Stomach (tissue), 8 donors: ENCODE measurements at regions not wholly inside any gene's neighbourhood (a gene's known extent, or its start where the extent isn't known, plus 50 kb on each side); places are given as distances from the start of the nearest gene placed in this dataset.

ENCODE experiments used
- DNase-seq, 2 donors: peaks; one replicate each; pipeline versions ENCODE4 v3.0.0 to v3.0.0-alpha.2; 2013 to 2019
- H3K27ac ChIP-seq, 5 donors: fragments of 200-600 bp in 4 of 5; sonication (generic) in 4 of 5; one replicate each; pipeline ENCODE4 v1.5.1; 2013 to 2019; ENCODE audit warnings: mild to moderate bottlenecking in 1 of 5, moderate library complexity in 1 of 5
- H3K27me3 ChIP-seq, 3 donors: fragments of 200-600 bp; sonication (generic); one replicate each; pipeline ENCODE4 v1.5.1; 2017 to 2019; ENCODE audit warnings: mixed run types in 1 of 3
- H3K36me3 ChIP-seq, 4 donors: fragments of 200-600 bp; sonication (generic); 1 replicate in 3 of 4; 2 replicates in 1 of 4; pipeline ENCODE4 v1.5.1; 2016 to 2019
- H3K4me1 ChIP-seq, 4 donors: fragments of 200-600 bp; sonication (generic); one replicate each; pipeline ENCODE4 v1.5.1; 2016 to 2019
- H3K4me3 ChIP-seq, 4 donors: fragments of 200-600 bp; sonication (generic) in 3 of 4; one replicate each; pipeline ENCODE4 v1.5.1; 2016 to 2019; ENCODE audit warnings: mild to moderate bottlenecking in 1 of 4
- H3K9me3 ChIP-seq, 4 donors: fragments of 200-600 bp; sonication (generic); one replicate each; pipeline ENCODE4 v1.5.1; 2016 to 2019
- EP300 ChIP-seq: sonication (generic); formaldehyde crosslinking; IDR thresholded peaks from one replicate; pipeline ENCODE4 v1.6.1; 2017; ENCODE audit warnings: antibody characterized with exemption
- POLR2A ChIP-seq, 4 donors: fragments of 450-650 bp; IDR thresholded peaks; one replicate each; pipeline ENCODE4 v1.6.1; 2016; ENCODE audit warnings: antibody characterized with exemption in 4 of 4, control low read depth in 2 of 4, mild to moderate bottlenecking in 1 of 4, moderate library complexity in 1 of 4
- POLR2AphosphoS5 ChIP-seq, 3 donors: sonication (generic); formaldehyde crosslinking; IDR thresholded peaks; one replicate each; pipeline ENCODE4 v1.6.1; 2016; ENCODE audit warnings: antibody characterized with exemption in 3 of 3
- WGBS, 5 donors: extraction: QIAGEN DNeasy Blood & Tissue Kit in 3 of 5; methylation state at CpG; one replicate each; pipeline versions ENCODE4 v1.1.5 to v1.1.7; 2013 to 2018; 5-methylcytosine and 5-hydroxymethylcytosine counted together
- intact Hi-C: fragments of 100-400 bp; cut with DNase I; formaldehyde crosslinking; loops from one replicate; pipeline ENCODE4 v1.15.1; 2023; ENCODE audit warnings: low total_unique reads
- TF ChIP-seq, protein P1 (sequence below), 7 experiments: fragments of 450-650 bp in 4 of 7; fragments of 200-600 bp in 3 of 7; sonication (generic) in 3 of 7; IDR thresholded peaks; one replicate each; pipeline ENCODE4 v1.5.1; 2016 to 2019; ENCODE audit warnings: antibody characterized with exemption in 7 of 7, control low read depth in 2 of 7, mild to moderate bottlenecking in 1 of 7
- donor health status: healthy with polysubstance abuse.
- donor health status: Bipolar disorder and iron deficiency.
- donor health status: healthy.

DNA sequence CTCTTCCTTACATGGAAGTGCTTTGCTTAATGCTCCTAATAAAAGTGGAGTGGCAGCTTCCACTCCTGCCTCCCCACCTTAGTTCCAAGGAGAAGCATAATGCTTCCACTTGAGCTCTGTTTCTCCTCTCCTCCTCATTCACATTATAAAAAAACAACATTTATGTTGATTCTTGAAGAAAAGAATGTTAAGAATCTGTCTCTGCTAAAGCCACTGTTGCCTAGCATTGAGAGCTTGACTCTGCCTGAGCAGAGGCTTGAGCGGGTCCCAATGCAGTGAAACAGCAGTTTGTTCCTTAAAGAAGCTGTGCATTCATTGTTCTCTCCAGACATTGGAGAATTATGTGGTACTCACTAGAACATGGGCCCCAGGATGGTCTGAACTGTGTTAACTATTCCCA lies 101.5 kb upstream of the GHR start:
- no peak for DNase-seq
- Histone ChIP-seq H3K4me1 (no peaks in the 10 kb centered on the region), H3K27me3 (no peaks in the 10 kb centered on the region), H3K9me3 (peaks cover 0 to 31% (median 24%) of the 10 kb centered on the region in 4 donors), H3K27ac (no peak overlapping the region), H3K4me3 (no peak overlapping the region), H3K36me3 (no peaks in the 10 kb centered on the region)
- 51 to 75% (median 60%) methylated on average over 1 of the region's 1 CpG for whole genome bisulfite sequencing, 5 donors
- TF ChIP-seq POLR2A (IDR thresholded peaks at IDR 0.05) (no peak), EP300 (no peak), POLR2AphosphoS5 (IDR thresholded peaks at IDR 0.05) (no peak)
- TF ChIP-seq, protein P1, sequence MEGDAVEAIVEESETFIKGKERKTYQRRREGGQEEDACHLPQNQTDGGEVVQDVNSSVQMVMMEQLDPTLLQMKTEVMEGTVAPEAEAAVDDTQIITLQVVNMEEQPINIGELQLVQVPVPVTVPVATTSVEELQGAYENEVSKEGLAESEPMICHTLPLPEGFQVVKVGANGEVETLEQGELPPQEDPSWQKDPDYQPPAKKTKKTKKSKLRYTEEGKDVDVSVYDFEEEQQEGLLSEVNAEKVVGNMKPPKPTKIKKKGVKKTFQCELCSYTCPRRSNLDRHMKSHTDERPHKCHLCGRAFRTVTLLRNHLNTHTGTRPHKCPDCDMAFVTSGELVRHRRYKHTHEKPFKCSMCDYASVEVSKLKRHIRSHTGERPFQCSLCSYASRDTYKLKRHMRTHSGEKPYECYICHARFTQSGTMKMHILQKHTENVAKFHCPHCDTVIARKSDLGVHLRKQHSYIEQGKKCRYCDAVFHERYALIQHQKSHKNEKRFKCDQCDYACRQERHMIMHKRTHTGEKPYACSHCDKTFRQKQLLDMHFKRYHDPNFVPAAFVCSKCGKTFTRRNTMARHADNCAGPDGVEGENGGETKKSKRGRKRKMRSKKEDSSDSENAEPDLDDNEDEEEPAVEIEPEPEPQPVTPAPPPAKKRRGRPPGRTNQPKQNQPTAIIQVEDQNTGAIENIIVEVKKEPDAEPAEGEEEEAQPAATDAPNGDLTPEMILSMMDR (IDR thresholded peaks at IDR 0.05): no peak
- intact Hi-C loops: no loop called here

DNA sequence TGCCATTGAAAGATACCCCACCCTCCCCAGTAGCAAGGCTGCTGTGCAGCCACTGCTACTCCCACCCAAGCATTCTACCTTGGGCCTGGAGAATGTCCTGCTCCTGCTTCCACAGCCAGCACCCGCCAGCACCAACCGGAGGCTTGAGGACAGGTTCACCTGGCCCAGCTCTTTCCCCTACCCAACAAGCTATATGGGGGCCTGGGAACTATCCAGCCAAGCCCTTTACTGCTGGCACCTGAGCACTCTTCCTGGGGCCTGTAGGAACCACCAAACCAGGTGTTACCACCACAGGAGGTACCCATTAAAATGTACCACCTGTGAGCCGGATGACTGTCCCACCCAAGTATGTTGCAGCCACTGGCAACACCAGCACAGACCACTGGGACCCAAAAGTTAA lies 86.1 kb upstream of the GHR start:
- Histone ChIP-seq H3K27me3 (no peaks in the 10 kb centered on the region), H3K27ac (no peak overlapping the region), H3K4me1 (no peaks in the 10 kb centered on the region), H3K9me3 (peaks cover 0 to 26% (median 20%) of the 10 kb centered on the region in 4 donors), H3K4me3 (no peak overlapping the region), H3K36me3 (no peaks in the 10 kb centered on the region)
- 83 to 98% (median 91%) methylated on average over 1 to 3 of the region's 3 CpGs for WGBS, 5 donors
- TF ChIP-seq POLR2AphosphoS5 (IDR thresholded peaks at IDR 0.05): no peak
- no peak for TF ChIP-seq EP300
- TF ChIP-seq, protein P1 (IDR thresholded peaks at IDR 0.05): no peak
- TF ChIP-seq POLR2A (IDR thresholded peaks at IDR 0.05): no peak
- intact Hi-C loops: no loop called here
- no peak for DNase-seq

DNA sequence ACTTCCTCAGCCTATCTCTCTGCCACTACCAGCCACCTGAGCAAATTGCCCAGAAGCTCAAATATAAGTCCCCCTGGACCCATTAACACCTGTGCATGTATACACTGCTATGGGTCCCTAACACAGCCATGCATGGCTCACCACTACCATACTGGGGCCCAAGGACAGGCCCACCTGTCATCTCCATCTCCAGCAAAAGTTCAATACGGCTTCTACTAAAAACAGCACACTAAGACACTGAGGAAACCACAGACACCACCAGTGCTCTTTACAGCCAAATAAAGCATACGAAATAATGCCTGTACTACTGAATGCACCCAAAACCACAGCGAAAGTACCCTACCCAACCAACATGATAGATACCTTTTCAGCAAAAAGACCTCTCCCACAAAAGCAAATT lies 85.6 kb upstream of the GHR start:
- no peaks in the 10 kb centered on the region for H3K27me3 ChIP-seq
- DNase-seq: no peak
- TF ChIP-seq POLR2AphosphoS5 (IDR thresholded peaks at IDR 0.05) (no peak), EP300 (no peak), POLR2A (IDR thresholded peaks at IDR 0.05) (no peak)
- TF ChIP-seq, protein P1 (IDR thresholded peaks at IDR 0.05): no peak
- no peaks in the 10 kb centered on the region for H3K36me3 ChIP-seq
- intact Hi-C loops: no loop called here
- 77 to 88% (median 88%) methylated on average over 3 of the region's 3 CpGs for WGBS, 5 donors
- H3K9me3 ChIP-seq: peaks cover 0 to 26% (median 20%) of the 10 kb centered on the region in 4 donors
- no peak overlapping the region for H3K4me3 ChIP-seq
- H3K27ac ChIP-seq: no peak overlapping the region
- H3K4me1 ChIP-seq: no peaks in the 10 kb centered on the region

DNA sequence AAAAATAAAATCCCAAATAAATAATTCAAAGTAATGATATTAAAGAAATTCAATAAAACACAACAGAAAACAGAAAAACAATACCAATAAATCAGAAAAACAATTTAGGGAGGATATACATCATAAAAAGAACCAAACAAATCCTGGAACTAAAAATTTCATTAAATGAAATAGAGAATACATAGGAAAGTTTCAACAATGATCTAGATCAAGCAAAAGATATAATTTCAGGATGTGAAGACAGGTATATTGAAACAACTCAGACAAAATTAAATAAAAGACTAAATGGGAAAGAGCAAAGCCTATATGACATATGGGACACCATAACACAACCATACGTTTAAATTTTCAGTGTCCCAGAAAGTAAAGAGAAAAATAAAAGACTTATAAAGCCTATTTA lies 85.1 kb upstream of the GHR start:
- no peaks in the 10 kb centered on the region for H3K27me3 ChIP-seq

More for the DNA sequence above, 85.1 kb upstream of the GHR start:
- no peaks in the 10 kb centered on the region for H3K36me3 ChIP-seq
- TF ChIP-seq EP300 (no peak), POLR2AphosphoS5 (IDR thresholded peaks at IDR 0.05) (no peak), POLR2A (IDR thresholded peaks at IDR 0.05) (no peak)
- TF ChIP-seq, protein P1 (IDR thresholded peaks at IDR 0.05): no peak
- no peak overlapping the region for H3K4me3 ChIP-seq
- intact Hi-C loops: no loop called here
- H3K27ac ChIP-seq: no peak overlapping the region
- no peaks in the 10 kb centered on the region for H3K4me1 ChIP-seq
- DNase-seq: no peak
- WGBS, 5 donors: 78 to 93% (median 83%) methylated on average over 1 of the region's 1 CpG
- peaks cover 0 to 26% (median 20%) of the 10 kb centered on the region in 4 donors for H3K9me3 ChIP-seq
